AG09309 (cell line): ENCODE measurements at regions not wholly inside any gene's neighbourhood (a gene's known extent, or its start where the extent isn't known, plus 50 kb on each side); places are given as distances from the start of the nearest gene placed in this dataset.

Experiments
- DNase-seq: peaks from one replicate; pipeline ENCODE4 v3.0.0-alpha.2; 2010; ENCODE audit warnings: low read depth
- H3K4me3 ChIP-seq: 2 replicates; pipeline ENCODE4 v1.5.1; 2011; ENCODE audit warnings: mild to moderate bottlenecking, low read depth, low read length, moderate library complexity; ENCODE audit not compliant: control insufficient read depth
- CTCF ChIP-seq: IDR thresholded peaks from 2 replicates; pipeline ENCODE4 v1.5.1; 2011; ENCODE audit warnings: mild to moderate bottlenecking, low read depth, low read length, inconsistent platforms; ENCODE audit not compliant: insufficient read depth, control insufficient read depth; ENCODE audit errors: missing control alignments

- no peak overlapping the region for H3K4me3 ChIP-seq
- DNase-seq = no peak
- no peak for TF ChIP-seq CTCF
These were observed 96.5 kb downstream of the ZFP36L2 start for GRCh38 chr2:43129676-43130547.

- no peak for TF ChIP-seq CTCF
- DNase-seq = no peak
- no peak overlapping the region for H3K4me3 ChIP-seq
These were observed 97.8 kb downstream of the ZFP36L2 start for GRCh38 chr2:43128559-43128955.

- no peak for TF ChIP-seq CTCF
- no peak for DNase-seq
- no peak overlapping the region for H3K4me3 ChIP-seq
These were observed 98.4 kb downstream of the ZFP36L2 start for GRCh38 chr2:43127941-43128558.

- no peak overlapping the region for H3K4me3 ChIP-seq
- peak; percentile 54 for TF ChIP-seq CTCF
- no peak for DNase-seq
These were observed 99.0 kb downstream of the ZFP36L2 start for GRCh38 chr2:43127208-43127940.

DNA sequence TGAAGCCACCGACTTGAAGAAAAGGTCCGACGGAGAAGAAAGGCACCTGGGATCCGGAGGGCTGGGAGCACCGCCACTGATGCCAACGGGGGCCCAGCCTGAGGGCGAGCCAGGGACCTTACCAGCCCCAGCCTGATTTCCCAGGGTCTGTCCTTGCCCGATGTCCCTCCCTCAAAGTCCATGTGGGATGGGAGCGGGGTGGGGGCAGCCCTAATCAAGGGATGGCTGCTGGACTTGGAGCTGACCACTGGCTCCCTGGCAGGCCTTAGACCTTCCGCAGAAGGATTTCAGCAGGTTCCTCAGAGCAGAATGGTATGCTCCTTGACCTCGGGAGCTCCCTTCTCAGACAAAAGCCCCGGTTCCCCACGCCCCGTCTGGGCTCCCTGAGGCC is 99.6 kb downstream of the ZFP36L2 start:
- H3K4me3 ChIP-seq = no peak overlapping the region
- TF ChIP-seq CTCF = no peak
- no peak for DNase-seq

DNA sequence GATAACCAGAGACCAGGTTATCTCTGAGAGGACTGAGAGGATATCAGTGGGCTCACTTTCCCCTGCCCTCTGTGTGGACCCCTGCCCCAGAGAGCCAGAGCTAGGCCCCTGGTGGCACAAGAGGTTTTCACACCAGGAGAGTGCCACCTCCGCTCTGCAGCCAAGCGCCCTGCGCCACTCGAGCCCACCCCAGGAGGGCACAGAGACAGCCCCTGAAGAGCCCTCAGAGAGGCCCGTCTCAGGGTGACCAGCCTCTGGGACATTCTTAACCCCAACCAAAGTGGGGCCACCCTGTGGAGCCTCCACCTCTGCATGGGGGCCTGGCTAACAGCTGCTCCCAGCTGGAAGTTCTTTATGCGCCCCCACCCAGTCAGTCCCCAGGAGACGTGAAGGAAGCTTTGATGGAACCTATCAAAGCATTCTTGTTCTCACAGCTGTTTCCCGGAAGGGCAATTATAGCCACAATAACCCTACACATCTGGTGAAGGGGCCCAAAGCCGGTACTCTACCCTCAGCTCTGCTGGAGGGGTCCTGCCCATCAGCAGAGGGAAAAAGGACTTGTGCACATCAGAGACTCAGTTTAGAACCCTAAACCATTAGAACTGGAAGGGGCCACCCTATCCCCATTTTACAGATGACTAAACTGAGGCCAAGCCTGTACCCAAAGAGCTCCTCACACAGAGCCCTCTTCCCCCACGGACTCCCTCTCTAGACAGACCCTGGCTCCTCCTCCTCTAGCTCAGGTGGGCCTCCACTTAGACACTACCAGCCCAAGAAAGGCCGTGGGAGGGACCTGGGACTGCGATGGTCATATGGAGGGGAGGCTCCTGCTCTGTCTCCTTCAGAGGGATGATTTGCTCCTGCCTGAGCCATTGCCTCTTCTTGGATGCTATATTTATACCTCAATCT is 101.1 kb downstream of the ZFP36L2 start:
- H3K4me3 ChIP-seq = no peak overlapping the region
- DNase-seq = no peak
- no peak for TF ChIP-seq CTCF
